ENCODE measurements at regions not wholly inside any gene's neighbourhood (a gene's known extent, or its start where the extent isn't known, plus 50 kb on each side); places are given as distances from the start of the nearest gene placed in this dataset.
"Not testable (repeated sequence)": the region's sequence is repeated elsewhere in the genome, so short reads cannot be mapped to it uniquely, and the experiment has no call there.

DNA sequence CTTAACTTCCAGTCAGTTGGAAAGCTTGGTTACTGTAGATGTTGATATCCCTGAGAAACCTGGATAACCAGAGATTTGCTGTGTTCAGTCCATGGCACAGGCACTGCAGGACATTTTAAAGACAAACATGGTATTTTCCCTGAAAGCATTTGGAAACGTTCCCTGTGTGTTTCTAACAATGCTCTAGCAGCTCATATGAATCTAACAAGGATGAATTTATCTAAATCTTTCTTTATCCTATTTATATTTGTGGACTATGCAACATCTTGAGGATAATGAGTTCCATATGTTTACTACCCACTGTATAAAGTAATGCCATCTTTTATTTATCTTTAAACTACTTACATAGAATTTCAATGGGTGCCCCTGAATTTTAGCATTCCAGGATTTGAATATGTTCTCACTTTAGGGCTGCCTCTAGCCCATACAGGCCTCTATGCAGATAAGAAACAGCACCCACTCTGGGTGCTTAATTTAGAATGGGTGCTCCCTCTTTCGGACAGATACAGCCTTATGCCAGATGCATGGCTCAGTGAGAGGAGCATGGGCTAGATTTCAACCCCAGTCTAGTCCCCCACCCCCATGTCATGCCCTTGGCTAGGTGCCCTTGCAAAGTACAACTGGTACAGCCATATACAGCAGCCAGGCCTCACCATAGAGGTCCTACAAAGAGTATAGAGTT lies 50.6 kb upstream of the NEMP2 start:
- no peak for DNase-seq

DNA sequence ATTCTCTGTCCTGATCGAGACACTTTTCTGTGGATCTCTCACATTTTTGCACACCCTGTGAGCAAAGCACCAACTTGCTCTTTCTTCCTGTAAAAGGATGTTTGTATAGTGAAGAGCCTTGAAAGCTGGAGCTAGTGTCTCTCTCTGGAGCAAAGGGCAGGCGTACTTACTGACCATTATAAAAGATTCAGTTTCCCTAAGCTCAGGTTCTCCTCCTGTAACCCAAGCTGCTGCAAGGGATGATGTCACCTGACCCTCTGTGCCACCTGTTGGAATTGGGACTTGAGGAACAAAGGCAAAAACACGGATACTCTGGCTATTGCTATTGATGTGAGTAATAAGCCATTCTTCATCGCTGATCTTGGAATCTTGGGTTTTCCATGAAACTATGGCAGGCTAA lies 52.6 kb upstream of the NEMP2 start:
- peak; percentile 60 for DNase-seq

DNA sequence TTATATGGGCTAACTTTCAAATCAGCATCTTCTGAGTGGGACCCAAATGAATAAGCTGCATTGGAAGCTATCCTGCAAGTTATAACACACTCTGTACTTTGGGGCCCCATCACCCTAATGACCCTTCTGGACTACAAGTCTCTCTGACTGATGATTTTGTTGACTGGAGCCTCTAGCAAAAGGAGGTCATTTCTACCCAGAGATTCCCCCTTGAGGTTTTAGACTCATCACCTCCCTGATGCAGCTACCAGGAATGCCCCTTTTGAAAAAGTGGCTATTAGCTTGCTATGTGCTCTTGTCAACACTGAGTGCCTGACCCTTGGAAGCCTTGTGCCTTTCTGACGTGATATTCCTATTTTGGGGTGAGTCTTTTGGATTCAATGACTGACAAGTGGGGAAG lies 54.5 kb upstream of the NEMP2 start:
- no peak for DNase-seq

DNA sequence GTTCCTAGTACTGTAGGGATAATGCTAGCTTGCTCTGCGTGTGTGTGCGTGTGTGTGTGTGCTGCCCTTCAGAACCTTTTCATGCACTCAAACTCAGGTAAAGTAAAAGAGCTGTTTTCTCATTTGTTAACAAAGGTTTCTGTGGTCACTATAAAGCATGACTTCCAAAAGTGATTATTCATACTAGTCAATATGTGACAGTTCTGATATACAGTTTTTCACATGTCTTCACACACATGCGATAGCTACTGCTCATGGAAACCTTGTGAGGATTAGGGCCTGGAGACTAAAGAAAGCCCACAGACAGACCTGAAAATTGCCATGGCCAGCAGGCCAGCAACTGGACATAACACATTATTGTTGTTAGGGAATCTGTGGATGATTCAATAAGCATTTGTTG lies 56.9 kb upstream of the NEMP2 start:
- no peak for DNase-seq

DNA sequence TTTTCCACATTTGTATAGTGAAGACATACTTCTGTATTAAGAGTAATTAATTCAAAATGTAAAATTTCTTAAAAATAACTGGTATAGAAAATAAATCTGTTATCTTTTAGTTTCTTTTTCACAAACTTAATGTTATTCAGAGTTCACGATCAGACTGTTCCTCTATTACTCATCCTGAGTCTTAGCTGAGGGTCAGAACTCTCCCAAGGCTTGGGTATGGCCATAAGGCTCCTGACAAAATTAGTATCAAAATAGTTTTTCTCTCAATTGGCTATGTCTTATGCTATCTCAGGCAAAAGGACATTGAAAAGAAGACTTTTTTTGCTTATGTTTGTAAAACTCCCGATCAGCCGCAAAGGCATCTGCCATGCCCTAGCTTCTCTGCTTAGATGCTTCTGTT lies 56.1 kb upstream of the NAB1 start:
- DNase-seq: no peak

DNA sequence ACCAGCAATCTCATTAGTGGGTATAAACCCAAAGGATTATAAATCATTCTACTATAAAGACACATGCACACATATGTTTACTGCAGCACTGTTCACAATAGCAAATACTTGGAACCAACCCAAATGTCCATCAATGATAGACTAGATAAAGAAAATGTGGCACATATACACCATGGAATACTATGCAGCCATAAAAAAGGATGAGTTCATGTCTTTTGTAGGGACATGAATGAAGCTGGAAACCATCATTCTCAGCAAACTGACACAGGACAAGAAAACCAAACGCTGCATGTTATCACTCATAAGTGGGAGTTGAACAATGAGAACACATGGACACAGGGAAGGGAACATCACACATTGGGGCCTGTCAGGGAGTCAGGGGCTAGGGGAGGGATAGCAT lies 53.0 kb upstream of the NAB1 start:
- DNase-seq: not testable (repeated sequence)

DNA sequence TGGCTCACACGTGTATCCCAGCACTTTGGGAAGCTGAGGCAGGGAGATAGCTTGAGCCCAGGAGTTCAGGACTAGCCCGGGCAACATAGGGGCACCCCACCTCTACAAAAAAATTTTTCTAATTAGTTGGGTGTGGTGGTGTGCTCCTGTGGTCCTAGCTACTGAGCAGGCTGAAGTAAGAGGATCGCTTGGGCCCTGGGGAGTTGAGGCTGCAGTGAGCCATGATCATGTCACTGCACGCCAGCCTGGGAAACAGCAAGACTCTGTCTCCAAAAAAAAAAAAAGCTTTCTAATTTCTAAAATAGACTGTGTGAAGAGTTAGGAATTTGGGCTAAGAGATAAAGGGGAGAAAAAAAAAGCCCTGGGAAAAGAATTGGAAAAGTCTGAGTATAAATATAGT lies 51.9 kb upstream of the NAB1 start:
- no peak for DNase-seq

DNA sequence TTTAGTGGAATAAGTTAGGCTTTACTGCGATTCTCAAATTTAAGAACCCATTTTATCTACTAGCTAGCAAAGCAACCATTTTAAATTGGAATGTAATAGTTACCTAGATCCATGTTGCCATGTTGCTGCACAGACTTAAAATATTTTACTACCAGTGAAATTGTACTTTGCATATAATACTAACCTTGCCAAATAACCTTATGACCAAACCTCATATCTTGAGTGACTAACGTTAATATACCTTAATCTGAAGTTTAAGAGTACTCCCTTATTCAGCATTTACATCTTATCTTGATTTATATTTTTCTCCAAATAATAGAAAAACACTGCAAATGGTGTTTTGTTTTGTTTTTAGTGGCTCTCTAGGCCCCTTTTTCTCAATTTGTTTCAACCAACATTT lies 50.3 kb upstream of the NAB1 start:
- DNase-seq: no peak

DNA sequence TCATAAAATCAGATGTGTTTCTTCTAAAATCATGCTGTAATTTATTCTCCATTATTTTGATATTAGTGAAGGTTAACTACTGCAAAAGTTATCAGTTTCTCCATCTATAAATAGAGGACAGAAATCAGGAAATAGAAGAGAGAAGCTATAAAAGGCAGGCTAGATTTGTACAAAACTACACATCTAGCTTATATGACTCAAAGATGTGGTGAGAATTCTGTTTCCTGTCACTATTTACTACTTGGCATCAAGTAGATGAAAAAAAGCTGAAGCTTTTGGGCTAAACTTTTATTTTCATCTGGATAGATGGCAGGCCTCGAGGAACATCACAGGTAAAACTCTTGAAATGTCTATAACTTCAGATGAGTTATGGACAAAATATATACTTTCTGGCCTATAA lies 49.8 kb upstream of the NAB1 start:
- no peak for DNase-seq

All from NCI-H510A (cell line).